NT2/D1 (cell line): ENCODE measurements at regions not wholly inside any gene's neighbourhood (a gene's known extent, or its start where the extent isn't known, plus 50 kb on each side); places are given as distances from the start of the nearest gene placed in this dataset.

ENCODE experiments used
- DNase-seq: peaks from one replicate; pipeline ENCODE4 v3.0.0-alpha.2; 2011; ENCODE audit warnings: low read depth, low spot score
- H3K27me3 ChIP-seq: 2 replicates; pipeline ENCODE4 v1.6.0; 2011; ENCODE audit warnings: mild to moderate bottlenecking; ENCODE audit not compliant: insufficient read length, insufficient read depth
- H3K36me3 ChIP-seq: 2 replicates; pipeline ENCODE4 v1.6.1; 2011; ENCODE audit warnings: mild to moderate bottlenecking, low read length, mixed read lengths; ENCODE audit not compliant: insufficient read depth, insufficient read length
- H3K4me1 ChIP-seq: 2 replicates; pipeline ENCODE4 v1.5.1; 2011; ENCODE audit not compliant: insufficient read depth, insufficient read length
- H3K4me3 ChIP-seq: 2 replicates; pipeline ENCODE4 v1.5.1; 2011; ENCODE audit warnings: low read depth; ENCODE audit not compliant: insufficient read length
- H3K9ac ChIP-seq: 2 replicates; pipeline ENCODE4 v1.6.0; 2011; ENCODE audit warnings: low read depth; ENCODE audit not compliant: insufficient read length
- H3K9me3 ChIP-seq: 2 replicates; pipeline ENCODE4 v1.5.1; 2011; ENCODE audit warnings: mild to moderate bottlenecking, low read length; ENCODE audit not compliant: insufficient read depth
- SUZ12 ChIP-seq: IDR thresholded peaks from 2 replicates; pipeline ENCODE4 v1.6.1; 2011; ENCODE audit not compliant: insufficient read length, insufficient read depth; ENCODE audit errors: extremely low read depth
- YY1 ChIP-seq: IDR thresholded peaks from 2 replicates; pipeline ENCODE4 v1.6.1; 2011; ENCODE audit not compliant: insufficient read length, insufficient read depth
- ZNF274 ChIP-seq: IDR thresholded peaks from 2 replicates; pipeline ENCODE4 v1.6.1; 2011; ENCODE audit warnings: mild to moderate bottlenecking, low read depth, low read length

- Histone ChIP-seq H3K9me3 (no peaks in the 10 kb centered on the region), H3K36me3 (no peaks in the 10 kb centered on the region), H3K4me3 (no peak overlapping the region), H3K4me1 (no peaks in the 10 kb centered on the region), H3K9ac (no peak overlapping the region), H3K27me3 (no peaks in the 10 kb centered on the region)
- DNase-seq = no peak
- TF ChIP-seq YY1 (no peak), SUZ12 (no peak), ZNF274 (no peak)
These were observed 231.4 kb downstream of the LRRN1 start for GRCh38 chr3:4030624-4031023.

GRCh38 chr3:4033296-4033695 lies 234.1 kb downstream of the LRRN1 start:
- Histone ChIP-seq H3K27me3 (no peaks in the 10 kb centered on the region), H3K4me3 (no peak overlapping the region), H3K36me3 (no peaks in the 10 kb centered on the region), H3K4me1 (no peaks in the 10 kb centered on the region), H3K9ac (no peak overlapping the region), H3K9me3 (no peaks in the 10 kb centered on the region)
- no peak for DNase-seq
- TF ChIP-seq ZNF274 (no peak), YY1 (no peak), SUZ12 (no peak)

- no peak for DNase-seq
- H3K36me3 ChIP-seq = no peaks in the 10 kb centered on the region
- H3K4me1 ChIP-seq = no peaks in the 10 kb centered on the region
- H3K27me3 ChIP-seq = no peaks in the 10 kb centered on the region
- H3K4me3 ChIP-seq = no peak overlapping the region
- TF ChIP-seq ZNF274 = no peak
- H3K9me3 ChIP-seq = no peaks in the 10 kb centered on the region
- H3K9ac ChIP-seq = no peak overlapping the region
These were observed 236.8 kb downstream of the LRRN1 start for GRCh38 chr3:4036046-4036445.

GRCh38 chr3:4038351-4038750 lies 239.1 kb downstream of the LRRN1 start:
- TF ChIP-seq YY1 (no peak), SUZ12 (no peak), ZNF274 (no peak)
- no peaks in the 10 kb centered on the region for H3K9me3 ChIP-seq
- H3K9ac ChIP-seq = no peak overlapping the region
- no peak for DNase-seq
- H3K36me3 ChIP-seq = no peaks in the 10 kb centered on the region
- H3K4me1 ChIP-seq = no peaks in the 10 kb centered on the region
- H3K4me3 ChIP-seq = no peak overlapping the region
- H3K27me3 ChIP-seq = no peaks in the 10 kb centered on the region

GRCh38 chr3:4042070-4042469 lies 242.8 kb downstream of the LRRN1 start:
- no peak for DNase-seq
- Histone ChIP-seq H3K27me3 (no peaks in the 10 kb centered on the region), H3K9me3 (no peaks in the 10 kb centered on the region), H3K4me3 (no peak overlapping the region), H3K4me1 (no peaks in the 10 kb centered on the region), H3K36me3 (no peaks in the 10 kb centered on the region), H3K9ac (no peak overlapping the region)
- TF ChIP-seq YY1 (no peak), ZNF274 (no peak)

- TF ChIP-seq ZNF274 = no peak
- no peak for TF ChIP-seq SUZ12
- no peak for TF ChIP-seq YY1
These were observed 243.6 kb downstream of the LRRN1 start for GRCh38 chr3:4042869-4043268.

GRCh38 chr3:4043867-4044575 lies 244.8 kb downstream of the LRRN1 start:
- no peaks in the 10 kb centered on the region for H3K27me3 ChIP-seq
- no peaks in the 10 kb centered on the region for H3K9me3 ChIP-seq
- no peak overlapping the region for H3K9ac ChIP-seq
- TF ChIP-seq SUZ12 (no peak), ZNF274 (no peak), YY1 (no peak)
- no peaks in the 10 kb centered on the region for H3K4me1 ChIP-seq
- no peaks in the 10 kb centered on the region for H3K36me3 ChIP-seq
- DNase-seq = no peak
- H3K4me3 ChIP-seq = no peak overlapping the region

More at GRCh38 chr3:4042869-4043268, 243.6 kb downstream of the LRRN1 start:
- no peaks in the 10 kb centered on the region for H3K9me3 ChIP-seq
- no peak overlapping the region for H3K4me3 ChIP-seq
- no peaks in the 10 kb centered on the region for H3K4me1 ChIP-seq
- no peak overlapping the region for H3K9ac ChIP-seq
- no peaks in the 10 kb centered on the region for H3K36me3 ChIP-seq
- no peak for DNase-seq
- no peaks in the 10 kb centered on the region for H3K27me3 ChIP-seq

- no peak for DNase-seq
- no peaks in the 10 kb centered on the region for H3K36me3 ChIP-seq
- TF ChIP-seq ZNF274 = no peak
- no peak for TF ChIP-seq YY1
- TF ChIP-seq SUZ12 = no peak
- H3K9ac ChIP-seq = no peak overlapping the region
- no peak overlapping the region for H3K4me3 ChIP-seq
- H3K27me3 ChIP-seq = no peaks in the 10 kb centered on the region
- no peaks in the 10 kb centered on the region for H3K4me1 ChIP-seq
- no peaks in the 10 kb centered on the region for H3K9me3 ChIP-seq
These were observed 245.4 kb downstream of the LRRN1 start for GRCh38 chr3:4044619-4045018.
